Astrocyte of the cerebellum (primary cell): ENCODE measurements at regions not wholly inside any gene's neighbourhood (a gene's known extent, or its start where the extent isn't known, plus 50 kb on each side); places are given as distances from the start of the nearest gene placed in this dataset.

ENCODE experiments used
- DNase-seq: peaks from one replicate; pipeline ENCODE4 v3.0.0-alpha.2; 2011; ENCODE audit warnings: low read depth
- H3K4me3 ChIP-seq: 2 replicates; pipeline ENCODE4 v1.5.1; 2011; ENCODE audit warnings: mild to moderate bottlenecking, low read depth, low read length, moderate library complexity
- CTCF ChIP-seq: IDR thresholded peaks from 2 replicates; pipeline ENCODE4 v1.5.1; 2012; ENCODE audit warnings: low read length, low read depth, moderate library complexity, mild to moderate bottlenecking; ENCODE audit errors: missing control alignments
- in situ Hi-C: cut with HindIII; loops from 2 replicates; pipeline ENCODE4 v1.10.0; 2017; ENCODE audit warnings: low sequenced_read_pairs

GRCh38 chr17:69916761-69917160, 158.3 kb upstream of the KCNJ16 start:
- no peak overlapping the region for H3K4me3 ChIP-seq
- in situ Hi-C loops = no loop called here
- TF ChIP-seq CTCF = no peak
- DNase-seq = no peak

- no peak for DNase-seq
- H3K4me3 ChIP-seq = no peak overlapping the region
- in situ Hi-C loops = no loop called here
- no peak for TF ChIP-seq CTCF
These were observed 156.9 kb upstream of the KCNJ16 start for GRCh38 chr17:69918164-69918563.

- no peak for TF ChIP-seq CTCF
- H3K4me3 ChIP-seq = no peak overlapping the region
- DNase-seq = no peak
- in situ Hi-C loops = no loop called here
These were observed 155.2 kb upstream of the KCNJ16 start for GRCh38 chr17:69919789-69920188.

GRCh38 chr17:69921046-69921445, 154.0 kb upstream of the KCNJ16 start:
- no peak overlapping the region for H3K4me3 ChIP-seq
- DNase-seq = no peak
- TF ChIP-seq CTCF = no peak
- in situ Hi-C loops = no loop called here

- no peak for TF ChIP-seq CTCF
- H3K4me3 ChIP-seq = no peak overlapping the region
- DNase-seq = no peak
- in situ Hi-C loops = no loop called here
These were observed 146.4 kb upstream of the KCNJ16 start for GRCh38 chr17:69928611-69929010.

- no peak overlapping the region for H3K4me3 ChIP-seq
- TF ChIP-seq CTCF = no peak
- in situ Hi-C loops = no loop called here
- no peak for DNase-seq
These were observed 138.0 kb upstream of the KCNJ16 start for GRCh38 chr17:69936996-69937395.

GRCh38 chr17:69943058-69943457, 132.0 kb upstream of the KCNJ16 start:
- no peak overlapping the region for H3K4me3 ChIP-seq
- no peak for TF ChIP-seq CTCF
- in situ Hi-C loops = no loop called here
- no peak for DNase-seq
